T1000 (cell line): ENCODE measurements at regions not wholly inside any gene's neighbourhood (a gene's known extent, or its start where the extent isn't known, plus 50 kb on each side); places are given as distances from the start of the nearest gene placed in this dataset.

Experiments
- DNase-seq: peaks from one replicate; lab custom pipeline; 2025; ENCODE audit warnings: mixed read lengths; lab: John Stamatoyannopoulos, UW

DNA sequence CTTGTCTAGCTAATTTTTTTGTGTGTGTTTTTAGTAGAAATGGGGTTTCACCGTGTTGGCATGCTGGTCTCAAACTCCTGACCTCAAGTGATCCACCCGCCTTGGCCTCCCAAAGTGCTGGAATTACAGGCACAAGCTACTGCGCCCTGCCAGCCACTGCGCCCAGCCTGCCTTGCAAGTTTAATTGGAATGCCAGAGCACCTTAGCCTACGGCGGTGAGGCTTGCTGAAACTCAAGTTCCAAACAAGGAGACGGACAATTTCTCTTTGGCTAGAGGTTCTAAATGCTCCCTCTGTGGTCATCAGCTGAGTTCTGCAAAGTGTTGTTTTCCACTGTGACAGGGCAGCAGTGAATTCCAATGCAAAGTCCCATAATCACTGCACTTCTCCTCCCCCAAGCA lies 583.4 kb downstream of the KCNJ3 start:
- no peak for DNase-seq

DNA sequence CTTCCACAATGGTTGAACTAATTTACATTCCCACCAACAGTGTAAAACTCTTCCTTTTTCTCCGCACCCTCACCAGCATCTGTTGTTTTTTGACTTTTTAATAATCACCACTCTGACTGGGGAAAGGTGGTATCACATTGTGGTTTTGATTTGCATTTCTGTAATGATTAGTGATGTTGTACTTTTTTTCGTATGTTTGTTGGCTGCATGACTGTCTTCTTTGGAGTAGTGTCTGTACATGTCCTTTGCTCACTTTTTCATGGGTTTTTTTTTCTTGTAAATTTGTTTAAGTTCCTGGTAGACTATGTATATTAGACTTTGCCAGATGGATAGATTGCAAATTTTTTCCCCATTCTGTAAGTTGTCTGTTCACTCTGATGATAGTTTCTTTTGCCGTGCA lies 574.8 kb downstream of the KCNJ3 start:
- DNase-seq, result no peak

DNA sequence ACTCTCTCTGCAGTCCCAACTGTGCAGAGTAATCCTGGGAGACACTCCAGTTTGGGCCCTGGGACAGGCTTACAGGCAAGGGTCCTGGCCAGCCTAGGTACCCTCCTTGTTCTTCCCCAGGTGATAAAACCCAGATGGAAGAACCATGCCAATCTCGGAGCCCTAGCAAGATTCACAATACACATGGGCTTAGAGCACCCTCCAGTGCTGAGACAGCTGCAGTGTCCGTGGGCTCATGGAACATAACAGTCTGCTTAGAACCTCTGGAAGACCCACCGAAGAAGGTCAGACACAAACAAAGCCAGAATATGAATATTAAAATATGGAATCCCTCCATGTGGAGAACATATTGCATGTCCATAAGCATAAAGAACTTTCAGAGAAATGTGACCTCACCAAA lies 568.1 kb downstream of the KCNJ3 start:
- no peak for DNase-seq

DNA sequence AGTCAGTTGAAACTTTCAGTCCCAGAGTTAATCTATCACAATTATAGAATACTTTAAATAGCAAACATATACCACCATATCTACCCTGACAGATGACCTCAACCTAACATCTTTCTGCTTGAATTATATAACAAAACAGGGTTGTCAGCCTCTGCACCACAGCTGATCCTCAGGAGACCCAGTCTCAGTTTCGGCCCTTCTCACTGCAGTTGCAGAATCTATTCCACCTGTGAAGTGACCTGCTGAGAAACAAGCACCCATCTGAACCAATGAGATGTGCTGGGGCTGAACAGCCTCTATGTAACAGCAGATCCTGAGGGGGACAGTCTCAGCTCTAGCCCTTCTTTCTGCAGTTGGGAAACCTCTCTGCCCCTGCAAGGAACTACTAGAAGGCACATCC lies 567.6 kb downstream of the KCNJ3 start:
- DNase-seq, result no peak

DNA sequence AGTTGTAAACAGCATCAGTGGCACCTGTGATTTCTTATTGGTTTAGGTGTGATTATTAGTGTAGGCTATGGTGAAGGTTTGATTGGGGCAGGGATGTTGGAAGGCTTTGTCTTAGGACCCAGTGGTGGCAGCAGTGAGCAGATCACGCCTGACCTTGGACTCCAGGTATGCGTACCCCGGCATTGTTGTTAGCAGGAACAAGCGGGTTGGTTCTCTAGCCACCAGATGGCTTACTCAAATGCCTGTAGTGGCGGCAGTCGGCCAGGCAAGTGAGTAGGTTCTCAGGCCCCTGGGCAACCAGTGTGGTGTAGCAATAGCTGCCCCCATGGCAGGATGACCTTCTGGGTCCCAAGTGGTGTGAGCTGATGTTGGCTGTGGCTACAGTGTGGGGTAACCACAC lies 558.3 kb downstream of the KCNJ3 start:
- DNase-seq, result no peak

DNA sequence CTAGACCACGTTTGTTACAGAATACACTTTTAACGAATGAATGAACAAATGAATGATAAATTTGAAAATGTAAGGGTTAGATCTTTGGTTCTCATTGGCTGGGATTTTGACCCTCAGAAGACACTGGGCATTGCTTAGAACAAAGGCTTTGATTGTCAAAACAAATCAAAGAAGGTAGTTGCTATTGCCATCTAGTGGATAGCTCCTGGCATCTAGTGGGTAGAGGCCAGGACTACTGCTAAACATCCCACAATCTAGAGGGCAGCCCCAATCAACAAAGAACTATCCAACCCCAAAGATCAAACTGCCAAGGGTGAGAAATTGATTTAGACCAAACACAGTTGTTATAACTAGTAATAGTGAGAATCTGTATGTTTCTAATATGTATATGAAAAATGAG lies 552.3 kb downstream of the KCNJ3 start:
- DNase-seq, result no peak

DNA sequence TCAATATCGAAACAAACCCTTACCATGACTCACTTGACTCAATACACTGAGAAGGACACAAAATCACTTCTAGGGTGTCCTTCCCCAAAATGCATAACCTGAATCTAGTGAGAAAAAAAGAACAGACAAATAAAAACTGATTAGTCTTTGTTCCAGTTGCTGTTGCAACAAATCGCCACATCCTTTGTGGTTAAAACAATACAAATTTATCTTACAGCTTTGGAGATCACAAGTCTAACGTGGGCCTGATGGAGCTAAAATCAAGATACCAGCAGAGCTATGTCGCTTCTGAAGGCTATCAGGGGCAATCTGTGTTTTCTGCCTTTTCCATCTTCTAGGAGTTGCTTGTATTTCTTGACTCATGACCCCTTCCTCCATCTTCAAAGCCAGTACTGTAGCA lies 541.7 kb downstream of the KCNJ3 start:
- no peak for DNase-seq

DNA sequence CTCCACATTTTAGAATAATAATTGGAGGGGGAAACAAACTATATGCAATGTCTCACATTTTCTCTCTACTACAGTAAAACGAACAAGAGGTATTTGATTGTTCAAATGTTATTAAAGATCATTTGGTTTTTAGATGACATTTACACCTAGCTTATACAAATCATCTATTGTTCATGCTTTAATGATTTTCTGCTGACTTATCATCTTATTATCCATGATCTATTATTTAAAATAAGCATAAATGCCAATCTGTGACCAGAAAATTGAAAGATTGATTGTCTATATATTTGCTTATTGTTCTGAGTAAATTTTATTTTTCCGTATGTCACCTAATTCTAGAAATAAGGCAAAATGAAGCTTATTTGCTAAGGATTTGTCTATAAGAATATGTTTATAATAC lies 537.2 kb downstream of the KCNJ3 start:
- DNase-seq, result no peak

DNA sequence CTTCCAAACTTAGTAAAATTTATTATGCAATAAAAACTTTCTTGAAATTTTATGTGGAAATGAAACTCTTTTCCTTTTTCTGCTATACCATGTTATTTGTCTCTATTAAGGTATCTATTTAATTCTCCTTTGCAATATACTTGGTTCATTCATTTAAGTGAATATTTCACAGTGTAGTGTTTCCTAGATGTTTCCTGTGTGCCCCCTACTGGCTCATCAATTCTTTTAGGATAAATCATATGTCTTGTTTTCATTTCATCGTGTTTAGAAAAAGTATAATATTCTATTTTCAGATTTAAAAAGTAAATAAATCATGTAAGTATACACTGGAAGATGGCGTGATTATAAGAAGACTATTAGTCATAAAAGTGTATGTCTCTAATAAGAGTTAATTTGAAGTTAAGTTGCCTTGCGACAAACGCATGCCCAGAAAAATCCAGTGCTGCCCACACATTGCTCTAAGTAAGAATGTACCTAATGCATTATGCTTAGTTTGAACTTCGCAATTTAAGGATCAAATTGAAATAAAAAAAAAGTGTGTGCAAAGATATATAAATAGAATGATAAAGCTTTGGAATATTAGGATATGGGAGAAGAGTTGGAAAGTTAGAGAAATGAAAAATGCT lies 525.4 kb downstream of the KCNJ3 start:
- DNase-seq, result no peak

DNA sequence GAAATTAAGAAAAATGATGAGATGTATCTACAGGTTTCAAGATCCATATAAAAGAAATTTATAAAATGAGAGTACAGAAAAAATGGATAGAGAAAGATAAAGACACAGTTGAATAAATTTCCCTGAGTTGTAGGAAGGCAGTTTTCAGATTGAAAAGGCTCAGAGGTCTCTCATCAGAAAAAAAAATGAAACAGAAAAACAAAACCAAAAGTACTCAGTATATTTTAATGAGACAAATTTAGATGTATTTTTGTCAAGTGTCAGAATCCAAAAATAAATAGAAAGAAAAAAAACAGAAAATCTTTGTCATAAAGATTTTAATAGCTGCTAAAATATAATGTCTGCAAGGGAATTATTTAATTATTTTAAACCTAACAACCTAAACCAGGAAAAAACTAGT lies 520.5 kb downstream of the KCNJ3 start:
- no peak for DNase-seq

DNA sequence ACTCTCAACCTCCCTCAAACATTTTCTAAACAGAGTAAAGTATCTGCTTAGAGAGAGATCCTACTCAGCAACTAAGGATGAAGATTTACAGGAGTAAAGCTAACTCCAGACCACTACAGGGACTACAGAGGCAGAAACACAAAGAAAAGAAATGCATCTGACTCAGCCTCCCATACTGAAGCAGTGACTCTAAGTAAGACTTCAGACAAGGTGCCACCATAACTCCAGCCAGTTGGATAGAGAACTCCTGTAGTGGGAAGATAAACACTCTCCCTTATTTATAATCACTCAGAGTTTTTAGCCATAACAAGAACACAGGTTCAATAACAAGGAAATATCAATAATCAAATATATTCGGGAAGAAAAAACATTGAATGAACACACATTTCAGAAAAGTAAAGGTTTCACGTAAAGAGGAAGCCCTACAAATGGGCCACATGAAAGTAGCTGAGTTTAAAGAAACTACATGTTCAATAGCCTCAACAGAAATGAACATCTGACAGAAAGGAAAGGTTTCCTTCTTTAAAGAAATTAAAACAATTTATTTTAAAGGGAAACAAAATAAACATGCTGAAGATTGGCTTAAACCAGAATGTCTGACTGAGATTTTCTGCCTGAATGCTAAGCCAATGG lies 519.9 kb downstream of the KCNJ3 start:
- DNase-seq, result no peak

DNA sequence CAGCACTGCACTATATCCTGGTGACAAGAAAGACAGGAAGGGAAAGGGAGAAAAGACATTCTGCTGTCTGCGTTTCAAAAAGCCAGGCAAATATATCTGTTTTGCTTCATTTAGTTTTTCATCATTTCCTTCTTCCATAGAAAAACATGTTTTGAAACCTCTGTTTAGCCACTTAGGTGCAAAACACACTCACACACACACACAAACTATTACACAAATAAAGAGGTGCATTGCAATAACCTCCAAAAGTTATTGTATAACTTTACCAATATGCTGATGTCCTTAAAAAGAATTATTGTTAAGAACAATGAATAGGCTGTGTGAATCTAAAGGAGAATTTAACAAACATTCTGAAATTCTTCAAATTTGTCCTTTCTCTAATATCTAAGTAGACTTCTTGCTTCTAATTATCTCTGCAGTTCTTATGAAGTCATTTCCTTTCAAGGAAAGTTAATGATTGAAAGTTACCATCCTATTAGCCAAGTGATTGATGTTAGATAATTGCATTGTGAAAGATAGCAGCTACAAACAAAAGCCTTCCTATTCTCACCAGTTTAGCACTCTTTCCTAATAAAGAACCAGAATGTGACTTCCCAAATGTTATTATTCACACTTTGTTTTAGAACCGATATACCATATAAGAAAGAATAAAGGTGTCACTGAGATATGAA lies 516.7 kb downstream of the KCNJ3 start:
- DNase-seq, result no peak

DNA sequence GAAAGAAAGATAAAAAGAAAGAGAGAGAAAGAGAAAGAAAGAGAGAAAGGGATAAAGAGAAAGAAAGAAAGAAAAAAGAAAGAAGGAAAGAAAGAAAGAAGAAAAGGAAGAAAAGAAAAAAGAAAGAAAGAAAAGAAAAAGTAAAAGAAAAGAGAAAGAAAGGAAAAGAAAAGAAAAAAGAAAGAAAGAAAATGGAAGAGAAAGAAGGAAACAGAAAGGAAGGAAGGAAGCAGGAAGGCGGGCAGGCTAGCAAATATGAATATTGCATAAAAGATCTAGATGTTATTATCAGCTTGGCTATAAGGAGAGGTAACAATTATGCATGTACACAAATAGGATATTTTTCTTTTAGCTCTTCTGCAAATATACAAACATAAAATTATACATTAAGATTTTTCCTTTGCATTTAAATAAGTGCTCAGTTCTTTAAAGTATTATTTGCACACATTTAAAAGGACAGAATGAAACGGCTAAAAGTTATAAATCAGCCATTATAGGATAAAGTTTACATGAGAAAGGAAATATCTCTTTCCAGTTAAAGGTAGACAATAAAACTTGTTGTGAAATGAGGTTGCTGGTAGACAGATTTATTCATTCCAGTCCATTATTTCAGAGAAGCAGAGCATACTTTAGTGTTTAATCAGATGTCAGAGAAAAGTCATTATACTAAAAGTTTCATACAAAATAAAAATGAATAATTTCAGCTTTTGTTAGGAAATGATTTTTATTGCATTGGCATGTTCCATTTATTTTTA lies 511.4 kb downstream of the KCNJ3 start:
- DNase-seq, result no peak

DNA sequence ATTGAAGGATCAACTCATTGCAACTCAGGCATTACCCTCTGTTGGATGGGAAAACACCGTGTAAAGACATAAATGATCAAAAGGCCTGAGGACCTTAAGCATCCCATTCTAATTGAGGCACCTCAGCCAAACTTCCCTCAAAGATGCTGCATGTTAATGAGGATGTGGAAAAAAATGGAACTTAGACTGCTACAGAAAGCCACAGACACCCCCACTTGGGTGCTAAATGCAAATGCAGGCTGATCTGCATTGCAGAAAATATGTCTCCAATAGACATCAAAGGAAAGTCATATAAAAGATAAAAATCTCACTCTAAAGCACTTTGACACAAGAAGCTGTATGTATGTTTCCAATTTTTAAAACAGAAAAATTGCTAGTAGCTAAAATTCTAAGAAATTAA lies 504.7 kb downstream of the KCNJ3 start:
- DNase-seq, result no peak

DNA sequence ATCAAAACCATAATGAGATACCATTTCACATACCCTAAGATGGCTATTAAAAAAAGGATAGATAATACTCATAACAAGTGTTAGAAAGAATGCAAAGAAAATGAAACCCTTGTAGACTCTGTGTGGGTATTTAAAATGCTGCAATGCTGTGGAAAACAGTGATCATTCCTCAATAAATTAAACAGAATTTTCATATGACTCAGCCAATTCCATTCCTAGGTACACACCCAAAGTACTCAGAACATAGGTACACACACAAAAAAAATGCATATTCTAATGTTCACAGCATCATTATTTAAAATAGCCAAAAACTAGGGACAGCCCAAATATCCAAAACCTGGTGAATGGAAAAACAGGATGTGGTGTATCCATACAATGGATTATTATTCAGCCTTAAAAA lies 502.3 kb downstream of the KCNJ3 start:
- DNase-seq, result no peak

DNA sequence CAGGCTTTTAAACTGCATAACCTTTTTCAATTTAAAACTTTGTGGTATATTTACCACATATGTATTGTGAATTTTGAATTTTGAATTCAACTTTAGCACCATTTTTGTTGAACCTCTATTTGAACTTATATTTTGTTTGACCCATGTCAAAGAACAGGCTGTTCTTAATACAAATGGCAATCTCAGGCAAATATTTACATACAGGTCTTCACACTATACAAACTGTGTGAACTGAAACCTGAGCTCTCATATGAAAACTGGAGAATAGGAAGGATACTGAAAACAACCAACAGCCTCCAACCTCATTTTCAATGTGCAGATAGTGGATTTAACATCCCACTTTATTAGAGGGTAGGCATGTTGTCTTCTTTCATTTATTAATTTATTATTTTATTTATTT lies 491.8 kb downstream of the KCNJ3 start:
- DNase-seq, result no peak

DNA sequence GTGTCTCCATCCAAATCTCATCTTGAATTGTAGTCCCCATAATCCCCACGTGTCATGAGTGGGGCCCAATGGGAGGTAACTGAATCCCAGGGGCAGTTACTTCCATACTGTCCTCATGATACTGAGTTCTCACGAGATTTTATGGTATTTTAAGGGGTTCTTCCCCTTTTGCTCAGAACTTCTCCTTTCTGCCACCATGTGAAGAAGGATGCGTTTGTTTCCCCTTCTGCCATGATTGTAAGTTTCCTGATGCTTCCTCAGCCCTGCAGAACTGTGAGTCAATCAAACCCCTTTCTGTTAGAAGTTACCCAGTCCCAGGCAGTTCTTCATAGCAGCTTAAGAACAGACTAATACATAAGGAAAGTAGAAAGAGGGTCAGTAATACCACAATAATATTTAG lies 480.4 kb downstream of the KCNJ3 start:
- no peak for DNase-seq

DNA sequence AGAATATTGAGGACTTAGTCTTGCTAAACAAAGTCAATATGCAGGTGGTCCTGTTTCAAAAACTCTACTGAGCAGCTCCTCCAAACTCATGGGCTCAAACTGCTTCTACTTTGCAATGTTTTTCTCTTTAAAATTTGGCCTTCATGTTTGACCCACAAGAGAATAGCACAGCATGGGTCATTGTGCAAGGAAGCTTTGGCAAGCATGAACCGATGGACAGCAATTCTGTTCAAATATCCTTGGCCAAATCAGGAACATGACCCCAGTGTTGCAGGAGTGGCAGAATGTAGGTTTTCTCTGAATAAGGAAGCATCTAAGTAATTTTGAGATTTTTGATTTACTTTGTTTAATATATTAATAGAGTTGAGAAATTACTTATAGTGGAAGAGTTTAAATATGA lies 477.9 kb downstream of the KCNJ3 start:
- no peak for DNase-seq

DNA sequence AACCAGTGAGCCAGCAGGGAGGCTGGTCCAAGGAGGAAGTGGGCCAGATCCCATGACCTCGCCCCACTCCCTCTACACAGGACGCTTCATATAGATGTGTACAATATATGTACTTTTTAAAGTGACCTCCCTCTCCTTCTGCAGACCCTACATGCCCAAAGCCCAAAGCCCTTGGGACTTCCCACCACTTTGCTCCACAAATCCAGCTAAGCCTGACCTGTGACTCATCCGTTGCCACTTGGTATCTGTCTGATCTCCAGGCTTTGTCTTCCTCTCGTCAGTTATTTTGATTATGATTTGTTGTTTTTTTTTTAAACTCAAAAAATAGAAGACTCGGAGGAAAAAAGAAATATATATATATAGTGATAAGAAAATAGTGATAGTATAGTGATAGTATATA lies 470.8 kb downstream of the KCNJ3 start:
- no peak for DNase-seq

DNA sequence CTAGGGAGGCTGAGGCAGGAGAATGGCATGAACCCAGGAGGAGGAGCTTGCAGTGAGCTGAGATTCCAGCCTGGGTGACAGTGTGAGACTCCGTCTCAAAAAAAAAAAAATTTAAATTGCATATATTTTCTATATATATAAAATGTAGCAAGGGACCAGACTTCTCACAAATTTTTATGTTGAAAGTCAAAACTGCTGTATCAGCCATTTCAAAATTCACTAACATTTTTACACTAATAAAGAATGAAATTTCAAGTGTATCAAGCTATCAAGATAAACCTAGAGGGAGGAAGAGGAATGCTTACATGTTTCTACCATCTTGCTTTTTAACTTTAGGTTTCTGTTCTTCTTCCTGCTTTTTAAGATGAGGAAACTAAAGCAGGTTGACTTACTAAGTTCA lies 464.0 kb downstream of the KCNJ3 start:
- no peak for DNase-seq

DNA sequence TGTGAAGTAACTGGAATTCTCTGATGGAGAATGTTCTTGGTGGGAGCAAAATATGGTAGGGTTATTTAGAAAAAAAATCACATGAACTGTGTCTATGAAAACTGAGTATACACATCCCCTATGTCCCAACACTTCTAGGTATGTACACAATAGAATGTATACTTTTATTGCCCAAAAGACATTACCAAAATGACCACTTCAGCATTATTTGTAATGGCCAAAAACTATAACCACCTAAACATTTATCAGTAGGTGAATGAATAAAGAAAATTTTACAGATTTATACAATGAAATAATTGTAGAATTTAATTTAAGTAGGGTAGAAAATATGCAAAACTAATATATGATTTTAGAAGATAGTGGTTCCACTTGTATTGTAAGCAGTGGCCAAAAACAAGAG lies 462.8 kb downstream of the KCNJ3 start:
- no peak for DNase-seq

DNA sequence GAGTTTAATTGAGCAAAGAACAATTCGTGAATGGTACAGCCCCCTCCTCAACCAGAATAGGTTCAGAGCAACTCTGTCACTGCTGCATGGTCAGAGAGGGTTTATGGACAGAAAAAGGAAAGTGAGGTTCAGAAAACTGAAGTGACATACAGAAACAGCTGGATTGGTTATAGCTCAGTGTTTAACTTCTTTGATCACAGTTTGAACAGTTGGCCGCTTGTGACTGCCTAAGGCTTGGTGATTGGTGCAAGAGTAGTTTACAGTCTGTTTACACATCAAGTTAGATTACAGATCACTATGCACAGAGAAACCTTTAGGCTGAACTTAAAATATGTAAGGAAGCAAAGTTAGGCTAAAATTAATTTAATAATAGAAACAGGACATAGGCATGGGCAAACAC lies 459.2 kb downstream of the KCNJ3 start:
- DNase-seq, result no peak

DNA sequence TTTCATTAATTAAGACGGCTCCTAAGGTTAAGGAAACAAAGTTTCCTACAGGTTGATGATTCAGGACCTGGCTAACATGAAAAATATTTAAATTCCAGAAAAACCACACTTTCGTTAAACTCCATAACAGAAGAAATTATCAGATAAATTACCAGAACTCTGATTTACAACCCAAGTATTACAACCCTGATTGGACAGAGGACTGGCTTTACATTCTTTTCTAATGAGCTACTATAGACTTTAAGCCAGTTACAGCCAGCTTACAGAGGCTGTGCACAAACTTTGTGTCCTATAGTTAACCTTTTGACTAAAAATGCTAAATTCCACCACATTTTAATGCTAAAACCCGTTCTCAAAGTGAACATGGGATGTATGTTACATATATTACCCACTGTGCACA lies 458.6 kb downstream of the KCNJ3 start:
- DNase-seq, result no peak
